ENCODE measurements at regions not wholly inside any gene's neighbourhood (a gene's known extent, or its start where the extent isn't known, plus 50 kb on each side); places are given as distances from the start of the nearest gene placed in this dataset.

GRCh38 chr4:138696058-138696457 is 319.5 kb upstream of the NOCT start:
- ChIA-PET POLR2A (ENCODE audit: low non-redundant PET) (no interaction called here), CTCF (no interaction called here)
- DNase-seq (ENCODE audit: low spot score) = no peak
- TF ChIP-seq CTCF (conservative IDR thresholded peaks at IDR 0.05; ENCODE audit: low read depth) = no peak
- H3K27ac ChIP-seq = no peak overlapping the region

- POLR2A ChIA-PET (ENCODE audit: low non-redundant PET) = no interaction called here
- CTCF ChIA-PET = no interaction called here
- no peak for DNase-seq (ENCODE audit: low spot score)
- no peak for TF ChIP-seq CTCF (conservative IDR thresholded peaks at IDR 0.05; ENCODE audit: low read depth)
- H3K27ac ChIP-seq = no peak overlapping the region
Measured at GRCh38 chr4:138693526-138693925, 322.1 kb upstream of the NOCT start.

DNA sequence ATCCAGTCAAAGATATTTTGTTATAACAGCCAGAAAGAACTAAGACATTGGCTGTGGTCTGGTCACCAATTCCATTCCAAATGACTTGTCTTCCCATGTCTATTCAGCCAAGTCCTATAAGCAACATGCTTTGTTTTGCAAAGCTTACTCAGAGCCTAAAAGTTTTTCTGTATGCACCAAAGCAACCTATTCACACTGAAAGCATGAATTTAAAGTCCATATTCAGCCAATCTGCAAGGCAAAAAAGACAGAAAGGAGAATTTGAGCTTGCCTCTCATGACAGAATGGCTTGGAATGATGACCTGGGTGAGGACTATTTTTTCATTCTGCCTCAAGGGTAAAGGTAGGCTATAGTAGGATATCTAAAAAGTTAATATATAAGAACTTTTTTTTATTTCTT is 323.2 kb upstream of the NOCT start:
- no peak overlapping the region for H3K27ac ChIP-seq
- ChIA-PET POLR2A (ENCODE audit: low non-redundant PET) (no interaction called here), CTCF (no interaction called here)
- TF ChIP-seq CTCF (conservative IDR thresholded peaks at IDR 0.05; ENCODE audit: low read depth) = no peak
- no peak for DNase-seq (ENCODE audit: low spot score)

- DNase-seq (ENCODE audit: low spot score) = no peak
- CTCF ChIA-PET = interaction anchor here (0.7 kb wide), 1 partner anchor 54 kb away, joined by 3 read pairs; no protein-coding TSS in a partner anchor
- TF ChIP-seq CTCF (conservative IDR thresholded peaks at IDR 0.05; ENCODE audit: low read depth) = no peak
- H3K27ac ChIP-seq = no peak overlapping the region
- POLR2A ChIA-PET (ENCODE audit: low non-redundant PET) = interaction anchor here (0.7 kb wide), 1 partner anchor 250 kb away, joined by 5 read pairs; no protein-coding TSS in a partner anchor
Measured at GRCh38 chr4:138689593-138689992, 326.0 kb upstream of the NOCT start.

DNA sequence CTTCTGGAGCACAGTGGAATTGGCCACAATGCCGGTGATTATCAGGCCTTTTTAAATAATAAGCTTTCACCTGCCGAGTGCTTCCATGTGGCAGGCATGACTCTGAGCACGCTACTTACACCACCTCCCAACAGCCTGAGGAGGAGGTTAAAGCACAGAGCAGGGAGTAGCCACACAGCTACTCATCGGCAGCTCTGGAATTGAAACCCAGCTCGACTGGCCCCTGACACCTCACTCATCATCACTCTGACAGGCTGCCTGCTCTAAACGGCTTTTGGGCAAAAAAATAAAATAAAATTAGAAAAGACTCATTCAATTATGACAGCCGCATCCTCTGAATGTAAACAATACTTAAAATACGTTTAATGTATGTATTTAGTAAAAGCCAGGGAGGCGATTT is 326.4 kb upstream of the NOCT start:
- TF ChIP-seq CTCF (conservative IDR thresholded peaks at IDR 0.05; ENCODE audit: low read depth) = no peak
- H3K27ac ChIP-seq = no peak overlapping the region
- POLR2A ChIA-PET (ENCODE audit: low non-redundant PET) = interaction anchor here (0.7 kb wide), 1 partner anchor 251 kb away, joined by 5 read pairs; no protein-coding TSS in a partner anchor
- CTCF ChIA-PET = interaction anchor here (0.7 kb wide), 2 partner anchors 55 to 644 kb away, joined by 3 to 6 read pairs; no protein-coding TSS in a partner anchor
- DNase-seq (ENCODE audit: low spot score) = no peak

DNA sequence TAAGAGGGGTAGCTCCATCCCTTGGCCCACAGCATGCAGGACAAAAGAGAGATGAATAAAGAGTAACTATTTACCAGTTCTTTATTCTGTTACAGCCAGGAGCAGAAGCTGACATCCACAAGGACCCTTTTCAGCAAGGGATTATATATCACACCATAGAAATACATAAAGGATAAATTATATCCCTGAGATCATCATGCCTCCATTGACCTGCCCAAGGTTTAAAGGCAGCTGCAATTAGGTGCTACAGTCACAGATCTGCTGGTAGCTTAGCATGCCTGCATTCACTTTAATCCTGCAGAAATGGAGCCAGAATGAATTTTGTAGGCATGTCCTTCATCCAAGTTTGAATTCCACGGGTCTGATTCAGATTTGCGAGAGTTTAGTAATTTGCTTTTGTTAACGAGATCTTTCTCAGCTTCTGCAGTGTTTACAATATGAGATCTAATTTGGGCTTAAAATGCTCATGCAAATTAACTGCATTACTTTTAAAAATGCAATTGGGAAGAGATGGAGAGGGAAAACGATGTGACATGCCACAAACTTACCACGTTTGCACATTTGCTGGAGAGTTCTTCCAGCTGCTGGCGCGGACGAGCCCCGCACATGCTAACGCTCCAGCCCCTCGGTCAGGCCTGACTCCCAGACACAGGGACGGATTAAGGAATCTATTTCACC is 327.0 kb upstream of the NOCT start:
- DNase-seq (ENCODE audit: low spot score) = no peak
- CTCF ChIA-PET = interaction anchor here (0.7 kb wide), 2 partner anchors 55 to 644 kb away, joined by 3 to 6 read pairs; no protein-coding TSS in a partner anchor
- POLR2A ChIA-PET (ENCODE audit: low non-redundant PET) = interaction anchor here (0.7 kb wide), 1 partner anchor 251 kb away, joined by 5 read pairs; no protein-coding TSS in a partner anchor
- H3K27ac ChIP-seq = no peak overlapping the region
- TF ChIP-seq CTCF (conservative IDR thresholded peaks at IDR 0.05; ENCODE audit: low read depth) = no peak
